ENCODE measurements at regions not wholly inside any gene's neighbourhood (a gene's known extent, or its start where the extent isn't known, plus 50 kb on each side); places are given as distances from the start of the nearest gene placed in this dataset.

DNA sequence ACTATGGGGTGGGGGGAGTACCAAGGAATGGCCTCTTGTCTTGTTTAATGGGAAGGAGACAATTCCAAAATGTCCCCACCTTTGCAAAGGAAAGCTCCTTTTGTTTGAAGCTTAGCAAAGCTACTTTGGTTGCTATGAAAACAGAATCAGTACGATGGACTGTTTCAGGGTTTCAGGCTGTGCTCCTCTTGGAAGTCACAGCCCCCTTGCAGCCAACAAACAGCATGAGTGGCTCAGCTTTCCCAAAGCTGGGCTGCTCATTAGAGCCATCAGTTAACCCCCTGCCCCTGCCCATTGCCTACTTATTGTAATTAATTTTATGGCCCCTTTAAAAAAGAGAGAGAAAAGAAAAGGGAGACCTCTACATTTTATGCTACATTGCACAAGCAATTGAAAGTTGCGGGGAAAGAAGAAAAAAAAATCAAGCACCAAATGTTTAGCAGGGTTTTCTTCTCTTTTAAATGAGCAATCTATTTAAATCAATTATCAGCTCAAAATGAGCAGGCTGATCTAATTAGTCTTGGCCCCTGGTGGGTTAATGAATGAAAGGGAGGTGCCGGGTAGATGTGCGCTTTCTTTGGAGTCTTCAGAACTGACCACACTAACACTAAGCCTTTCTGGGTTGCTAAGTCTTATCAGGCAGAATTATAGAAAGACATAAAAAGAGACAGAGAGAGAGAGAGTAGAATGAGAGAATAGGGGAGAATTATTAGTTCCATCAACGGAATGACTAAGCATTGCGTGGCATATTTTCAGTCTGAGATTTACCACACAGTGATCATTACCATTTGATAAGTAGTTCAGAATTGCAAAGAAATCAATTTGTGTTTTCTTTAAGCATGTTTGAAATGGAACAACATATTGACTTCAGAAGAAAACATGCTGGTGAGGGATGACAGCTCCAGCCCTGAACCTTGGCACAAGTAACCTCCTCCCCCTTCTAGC lies 284.9 kb downstream of the INSIG2 start:
- H2AFZ ChIP-seq (ENCODE audit: control insufficient read depth, low read depth, low read length), result no peak overlapping the region
- intact Hi-C loops (cut with micrococcal nuclease; ENCODE audit: unreplicated experiment), result loop anchor here (5.0 kb wide), 1 partner anchor 151 kb away; no protein-coding TSS in a partner anchor
- RAD21 ChIA-PET (ENCODE audit: unreplicated experiment), result no interaction called here

More for the DNA sequence above, 284.9 kb downstream of the INSIG2 start:
- Histone ChIP-seq H3K4me1 (ENCODE audit: control insufficient read depth, insufficient read depth, low read length) (no peaks in the 10 kb centered on the region), H3K9ac (ENCODE audit: control insufficient read depth, insufficient read depth, low read length) (no peak overlapping the region), H3K79me2 (ENCODE audit: control insufficient read depth, insufficient read depth, low read length) (no peaks in the 10 kb centered on the region), H3K27me3 (replicated peaks in 1 of 2; ENCODE audit: control insufficient read depth in 2 of 2, insufficient read depth in 2 of 2, low read length in 1 of 2) (no peaks in the 10 kb centered on the region), H3K36me3 (ENCODE audit: control insufficient read depth in 2 of 2, insufficient read depth in 2 of 2, low read length in 1 of 2) (no peaks in the 10 kb centered on the region), H3K9me3 (replicated peaks; ENCODE audit: control insufficient read depth, insufficient read depth, low read length) (no peaks in the 10 kb centered on the region), H4K20me1 (ENCODE audit: control insufficient read depth, insufficient read depth) (no peaks in the 10 kb centered on the region), H3K4me3 (no peak overlapping the region), H3K4me2 (ENCODE audit: control insufficient read depth, insufficient read depth) (no peak overlapping the region), H3K27ac (ENCODE audit: control insufficient read depth, insufficient read depth) (no peak overlapping the region)
- ATAC-seq (no peak), DNase-seq (ENCODE audit: low read depth, low spot score) (no peak), FAIRE-seq (no peak)
- no TSS peak for BruUV-seq (replicated peaks)
- in situ Hi-C loops (cut with MboI), result no loop called here
- ChIA-PET SMC1A (ENCODE audit: uncharacterized antibody, unreplicated experiment) (no interaction called here), CTCF (interaction anchor here (1.4 to 1.8 kb wide), 2 partner anchors 152 to 482 kb away, joined by 3 to 6 read pairs; no protein-coding TSS in a partner anchor), POLR2A (no interaction called here)
- TF ChIP-seq MLLT1 (IDR thresholded peaks at IDR 0.05), result no peak
- TF ChIP-seq BRCA1 (IDR thresholded peaks at IDR 0.05; ENCODE audit: low read depth, low read length), result no peak
- no peak for TF ChIP-seq RELB (IDR thresholded peaks at IDR 0.05; ENCODE audit: low read depth)
- TF ChIP-seq CHD1 (IDR thresholded peaks at IDR 0.05; ENCODE audit: low read depth, low read length), result no peak
- TF ChIP-seq ZSCAN29 (IDR thresholded peaks at IDR 0.05), result no peak
- TF ChIP-seq SUPT20H (IDR thresholded peaks at IDR 0.05; ENCODE audit: borderline replicate concordance, control insufficient read depth, low read depth, low read length), result no peak
- no peak for TF ChIP-seq SP1 (IDR thresholded peaks at IDR 0.05; ENCODE audit: low read depth, low read length)
- no peak for TF ChIP-seq KAT2A (conservative IDR thresholded peaks at IDR 0.05; ENCODE audit: control insufficient read depth, low read depth, low read length)
- TF ChIP-seq RUNX3 (IDR thresholded peaks at IDR 0.05; ENCODE audit: low read length), result no peak
- no peak for TF ChIP-seq MEF2B (IDR thresholded peaks at IDR 0.05; ENCODE audit: partially characterized antibody, poor library complexity, severe bottlenecking)
- TF ChIP-seq KLF5 (IDR thresholded peaks at IDR 0.05; ENCODE audit: partially characterized antibody), result no peak
- 44% methylated on average over 6 of the region's 6 CpGs for WGBS (ENCODE audit: insufficient coverage, insufficient replicate concordance, low lambda C conversion rate, missing lambda C conversion rate)

All from GM12878 (cell line).